Hippocampal formation (tissue), 2 donors: ENCODE measurements at regions not wholly inside any gene's neighbourhood (a gene's known extent, or its start where the extent isn't known, plus 50 kb on each side); places are given as distances from the start of the nearest gene placed in this dataset.

Experiments used
- DNase-seq, 2 donors: peaks; one replicate each; lab custom pipeline; 2025; lab: John Stamatoyannopoulos, UW

GRCh38 chr1:195562074-195562473 lies 1046.2 kb downstream of the KCNT2 start:
- no peak for DNase-seq

GRCh38 chr1:195550071-195550862 lies 1058.0 kb downstream of the KCNT2 start:
- DNase-seq, result no peak

- DNase-seq, result no peak
Observed at GRCh38 chr1:195530961-195531360, 1077.3 kb downstream of the KCNT2 start.

- DNase-seq, result no peak
Observed at GRCh38 chr1:195529881-195530280, 1078.4 kb downstream of the KCNT2 start.

GRCh38 chr1:195520757-195521156 lies 1087.5 kb downstream of the KCNT2 start:
- no peak for DNase-seq

- DNase-seq, result no peak
Observed at GRCh38 chr1:195516036-195516435, 1092.2 kb downstream of the KCNT2 start.

GRCh38 chr1:195511501-195511900 lies 1096.7 kb downstream of the KCNT2 start:
- DNase-seq, result no peak

- no peak for DNase-seq
Observed at GRCh38 chr1:195501118-195501517, 1107.1 kb downstream of the KCNT2 start.

- DNase-seq, result no peak
Observed at GRCh38 chr1:195495720-195496635, 1112.3 kb downstream of the KCNT2 start.

- DNase-seq, result no peak
Observed at GRCh38 chr1:195482137-195482536, 1126.1 kb downstream of the KCNT2 start.

- no peak for DNase-seq
Observed at GRCh38 chr1:195481293-195481692, 1126.9 kb downstream of the KCNT2 start.

GRCh38 chr1:195475568-195475967 lies 1132.7 kb downstream of the KCNT2 start:
- DNase-seq, result no peak

GRCh38 chr1:195472291-195472690 lies 1135.9 kb downstream of the KCNT2 start:
- DNase-seq, result no peak

GRCh38 chr1:195466639-195467038 lies 1141.6 kb downstream of the KCNT2 start:
- no peak for DNase-seq

GRCh38 chr1:195462646-195463045 lies 1145.6 kb downstream of the KCNT2 start:
- no peak for DNase-seq

GRCh38 chr1:195462152-195462551 lies 1146.1 kb downstream of the KCNT2 start:
- DNase-seq, result no peak

- no peak for DNase-seq
Observed at GRCh38 chr1:195458365-195458764, 1149.9 kb downstream of the KCNT2 start.

GRCh38 chr1:195450794-195451193 lies 1157.4 kb downstream of the KCNT2 start:
- DNase-seq, result no peak

GRCh38 chr1:195439661-195440060 lies 1168.6 kb downstream of the KCNT2 start:
- no peak for DNase-seq

GRCh38 chr1:195434566-195435203 lies 1173.6 kb downstream of the KCNT2 start:
- no peak for DNase-seq

- no peak for DNase-seq
Observed at GRCh38 chr1:195430826-195431225, 1177.4 kb downstream of the KCNT2 start.

- DNase-seq, result no peak
Observed at GRCh38 chr1:195428927-195429326, 1179.3 kb downstream of the KCNT2 start.
